GM19438 (cell line): ENCODE measurements at regions not wholly inside any gene's neighbourhood (a gene's known extent, or its start where the extent isn't known, plus 50 kb on each side); places are given as distances from the start of the nearest gene placed in this dataset.
A peak's percentile ranks its signal among the peaks of the same experiment; 100 is the strongest.

Source experiments
- ATAC-seq: cut with Tn5 transposase; IDR thresholded peaks from one replicate; pipeline ENCODE4 v1.9.1; 2021; ENCODE audit warnings: low read depth; ENCODE audit not compliant: unreplicated experiment

DNA sequence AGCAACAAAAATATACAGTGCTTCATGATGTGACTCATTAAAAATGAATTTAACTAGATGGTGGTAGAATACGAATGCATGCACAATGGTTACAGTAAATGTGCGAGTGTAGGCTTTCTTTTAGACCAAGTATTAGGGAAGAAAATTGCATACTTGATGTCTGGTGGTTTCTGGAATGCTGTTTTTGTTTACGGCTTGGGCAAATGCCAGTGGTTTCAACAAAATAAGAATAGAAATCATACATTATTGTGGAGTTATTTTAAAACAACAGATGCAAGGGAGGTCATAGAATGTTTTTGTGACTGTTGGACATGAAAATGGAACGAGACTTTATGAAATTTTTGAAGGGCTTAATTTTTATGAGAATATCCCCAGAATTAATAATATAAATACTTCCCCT, 580.9 kb downstream of the PLCL1 start:
- no peak for ATAC-seq

GRCh38 chr2:198383392-198383791, 579.0 kb downstream of the PLCL1 start:
- no peak for ATAC-seq

- no peak for ATAC-seq
Measured at GRCh38 chr2:198382811-198383210, 578.4 kb downstream of the PLCL1 start.

GRCh38 chr2:198376677-198377076, 572.3 kb downstream of the PLCL1 start:
- no peak for ATAC-seq

GRCh38 chr2:198375083-198375410, 570.7 kb downstream of the PLCL1 start:
- no peak for ATAC-seq

GRCh38 chr2:198374375-198375082, 570.1 kb downstream of the PLCL1 start:
- no peak for ATAC-seq

DNA sequence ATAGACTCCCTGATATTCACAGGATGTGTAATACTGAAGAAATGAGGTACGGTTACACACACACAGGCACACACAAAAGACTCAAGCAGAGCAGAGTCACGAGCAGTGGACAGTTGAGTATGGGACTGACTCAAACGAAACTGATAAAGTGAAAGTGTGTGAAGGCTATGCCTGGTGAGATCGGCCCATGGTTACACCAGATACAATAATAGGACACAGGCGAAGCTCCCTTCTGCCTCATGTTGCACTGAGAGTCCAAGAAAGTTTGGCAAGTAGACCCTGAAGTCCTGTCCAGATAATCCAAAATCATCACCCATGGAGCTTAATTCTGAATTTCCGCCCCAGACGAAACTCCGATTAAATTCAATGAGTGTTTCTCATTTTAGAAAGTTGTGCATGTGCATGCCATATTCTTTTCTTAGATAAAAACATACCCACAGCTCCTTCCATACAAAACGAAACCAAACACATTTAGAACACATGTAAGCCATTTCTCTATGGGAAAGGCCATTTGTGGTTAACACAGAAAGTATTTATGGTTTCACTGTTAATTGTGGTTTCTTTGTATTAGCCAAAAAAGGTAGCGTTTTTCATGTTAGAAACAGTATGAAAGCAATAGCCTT, 567.6 kb downstream of the PLCL1 start:
- ATAC-seq = peak; percentile 94

DNA sequence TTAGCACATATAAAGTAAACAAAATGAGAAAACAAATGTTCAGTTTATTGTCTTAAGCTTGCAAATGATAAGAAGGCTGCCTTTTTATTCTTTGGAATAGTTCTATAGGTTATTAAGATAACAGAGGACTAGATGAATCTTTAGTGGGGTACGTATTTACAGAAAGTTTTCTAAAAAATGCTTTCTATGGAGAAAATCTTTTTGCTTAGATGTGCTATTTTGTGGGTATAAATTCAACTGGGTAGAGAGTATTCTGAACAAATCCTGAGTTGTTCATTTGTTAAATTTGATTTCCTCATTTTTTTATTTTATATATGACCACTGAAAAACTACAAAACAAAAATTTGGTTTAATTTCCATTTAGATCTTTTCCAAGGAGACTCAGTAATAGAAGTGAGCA, 566.9 kb downstream of the PLCL1 start:
- ATAC-seq = no peak

DNA sequence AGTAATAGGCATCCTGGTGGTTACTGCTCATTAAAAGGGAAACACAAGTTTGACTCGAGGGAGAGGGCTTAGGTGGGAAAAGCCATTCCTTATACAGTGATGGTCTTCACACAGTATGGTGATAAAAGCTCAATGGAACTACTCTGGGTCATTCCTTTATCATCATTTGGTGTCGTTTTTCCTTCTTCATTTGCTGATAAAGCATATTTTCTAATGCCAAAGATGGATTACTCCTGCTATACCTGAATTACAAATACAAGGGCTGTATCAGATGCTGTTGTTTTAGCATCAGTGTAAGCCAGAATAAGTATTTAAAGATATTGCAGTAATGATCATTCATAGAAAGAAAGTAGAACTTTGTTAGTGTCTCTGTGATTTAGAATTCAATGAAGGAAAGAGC, 563.7 kb downstream of the PLCL1 start:
- ATAC-seq = no peak

GRCh38 chr2:198362740-198363139, 558.3 kb downstream of the PLCL1 start:
- no peak for ATAC-seq

DNA sequence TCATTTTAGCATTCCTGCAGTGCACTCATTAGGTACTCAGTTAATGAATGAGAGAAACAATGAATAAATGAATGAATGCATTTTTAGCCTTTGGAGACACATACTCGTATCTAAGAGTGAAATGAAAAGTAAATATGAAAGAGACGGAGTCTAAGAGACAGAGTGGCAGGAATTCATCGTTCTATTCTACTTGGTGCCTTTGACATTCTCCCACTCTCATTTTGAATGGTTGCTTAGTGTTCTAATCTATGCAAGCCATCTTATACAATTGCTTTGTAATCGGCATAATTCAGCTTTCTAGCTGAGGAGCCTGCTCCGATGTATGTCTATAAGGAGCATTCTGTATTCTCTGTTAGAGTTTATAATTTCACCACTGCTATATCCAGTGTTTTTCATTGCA, 554.9 kb downstream of the PLCL1 start:
- no peak for ATAC-seq

DNA sequence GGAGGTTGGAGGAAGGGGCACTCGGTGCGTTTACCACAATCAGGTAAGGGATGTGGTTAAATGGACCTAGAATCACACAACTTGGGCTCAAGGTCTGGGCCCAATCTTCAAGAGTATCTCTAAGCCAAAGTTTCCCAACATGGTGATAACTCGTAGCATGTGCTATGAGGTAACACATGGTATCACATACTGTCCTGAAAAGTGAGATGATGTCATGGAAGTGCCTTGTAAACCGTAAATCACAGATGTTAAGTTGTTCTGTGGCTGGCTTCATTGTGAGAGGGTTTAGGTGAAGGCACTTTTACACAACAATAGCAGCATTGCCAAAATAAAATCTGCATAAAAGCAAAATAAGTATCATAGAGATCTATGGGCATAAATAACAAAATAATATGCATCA, 551.8 kb downstream of the PLCL1 start:
- no peak for ATAC-seq

DNA sequence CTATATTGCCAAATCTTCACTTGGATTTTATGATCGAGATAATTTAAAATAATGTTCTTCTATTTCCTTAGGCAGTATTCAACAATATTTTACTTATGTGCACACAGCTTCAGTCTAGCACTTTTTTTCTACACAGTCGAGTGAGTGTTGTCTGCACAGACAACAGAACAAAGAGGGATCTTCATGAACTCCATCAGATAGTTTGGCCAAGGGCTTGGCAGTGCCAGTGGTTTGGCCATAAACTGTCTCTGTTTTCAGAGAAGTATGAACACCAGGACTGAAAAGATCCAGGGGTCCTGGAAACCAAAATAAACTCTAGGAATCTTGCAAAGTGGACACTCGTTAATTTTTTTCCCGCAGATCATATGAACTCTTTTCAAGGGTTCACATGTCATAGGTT, 547.3 kb downstream of the PLCL1 start:
- ATAC-seq = no peak

DNA sequence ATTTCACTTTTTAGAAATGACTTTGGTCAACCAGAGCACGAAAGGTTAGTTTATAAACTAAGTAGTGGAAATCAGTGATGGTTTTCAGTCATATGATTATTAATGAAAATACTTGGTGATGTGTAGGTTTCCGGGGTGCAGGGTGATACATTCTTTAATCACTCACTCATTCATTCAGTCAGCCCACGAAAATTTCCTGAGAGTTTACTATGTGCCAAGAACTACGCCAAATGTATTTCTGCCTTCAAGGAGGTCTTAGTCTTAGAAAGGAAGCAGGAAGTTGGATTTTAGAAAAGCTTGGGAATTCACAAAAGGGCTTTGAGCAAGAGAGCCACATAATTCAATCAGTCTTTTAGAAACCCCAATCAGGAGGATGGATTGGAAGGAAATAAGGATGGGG, 543.6 kb downstream of the PLCL1 start:
- ATAC-seq = no peak

- no peak for ATAC-seq
Measured at GRCh38 chr2:198347349-198347748, 543.0 kb downstream of the PLCL1 start.

- ATAC-seq = no peak
Measured at GRCh38 chr2:198343471-198343870, 539.1 kb downstream of the PLCL1 start.

GRCh38 chr2:198340846-198341245, 536.5 kb downstream of the PLCL1 start:
- ATAC-seq = no peak

- no peak for ATAC-seq
Measured at GRCh38 chr2:198339116-198339515, 534.7 kb downstream of the PLCL1 start.

DNA sequence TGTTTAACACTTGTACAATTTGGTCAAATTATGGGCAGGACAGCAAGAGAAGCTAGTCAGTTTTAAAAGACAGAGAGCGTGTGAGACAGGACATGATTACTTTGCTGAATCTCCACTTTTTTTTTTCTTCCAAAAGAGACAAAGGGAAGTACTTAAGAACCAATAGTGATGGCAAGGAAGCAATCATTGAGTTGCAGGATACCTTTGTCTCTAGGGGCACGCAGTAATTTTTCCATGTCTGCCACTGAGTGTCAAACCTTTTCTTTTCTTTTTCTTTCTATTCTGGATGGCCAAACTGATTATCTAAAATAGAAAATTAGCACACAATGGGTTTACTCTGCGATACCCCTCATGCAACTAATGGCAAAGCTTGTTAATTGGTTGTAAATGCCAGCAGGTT, 533.0 kb downstream of the PLCL1 start:
- no peak for ATAC-seq

- ATAC-seq = no peak
Measured at GRCh38 chr2:198328454-198328853, 524.1 kb downstream of the PLCL1 start.

DNA sequence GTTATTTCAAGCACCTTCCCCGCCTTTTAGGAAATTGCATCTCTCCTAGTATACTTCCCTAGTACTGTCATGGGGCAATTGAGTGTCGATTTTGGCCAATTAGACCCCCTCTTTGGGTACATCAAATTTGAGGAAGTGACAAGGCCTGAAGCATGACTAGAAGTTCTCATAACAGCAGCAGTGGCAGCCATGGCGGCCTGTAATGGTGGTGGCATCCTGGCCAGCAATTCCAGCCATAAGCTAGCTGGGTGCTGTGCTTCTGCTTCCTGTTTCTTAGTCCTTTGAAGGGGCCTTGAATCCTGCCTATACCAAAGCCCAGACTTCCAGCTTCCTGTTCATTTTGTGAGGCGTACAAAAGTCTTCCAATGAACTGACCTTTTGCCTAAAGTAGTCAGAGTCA, 523.1 kb downstream of the PLCL1 start:
- ATAC-seq = no peak

DNA sequence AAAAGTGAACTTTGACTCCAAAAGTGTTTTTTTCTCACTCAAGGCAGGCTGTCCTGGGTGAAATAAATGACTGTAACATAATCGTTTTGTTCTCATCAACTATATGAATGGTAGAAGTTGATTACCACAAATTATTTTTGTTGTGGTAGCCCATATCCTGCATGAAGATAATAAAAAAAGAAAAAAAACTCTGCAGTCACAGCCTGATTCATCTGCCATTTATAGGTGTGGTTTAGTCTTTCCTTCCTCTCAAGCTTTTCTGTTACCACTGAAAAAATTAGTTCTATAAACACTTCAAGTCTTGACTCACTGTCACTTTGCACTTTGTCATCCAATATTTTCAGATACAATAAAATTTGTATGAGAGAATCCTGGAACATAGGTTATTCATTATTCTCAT, 522.0 kb downstream of the PLCL1 start:
- no peak for ATAC-seq

GRCh38 chr2:198325359-198325758, 521.0 kb downstream of the PLCL1 start:
- no peak for ATAC-seq
